GM19035 (cell line): ENCODE measurements at regions not wholly inside any gene's neighbourhood (a gene's known extent, or its start where the extent isn't known, plus 50 kb on each side); places are given as distances from the start of the nearest gene placed in this dataset.
"Not testable (repeated sequence)": the region's sequence is repeated elsewhere in the genome, so short reads cannot be mapped to it uniquely, and the experiment has no call there.

ENCODE experiments used
- ATAC-seq: cut with Tn5 transposase; IDR thresholded peaks from one replicate; pipeline ENCODE4 v1.9.1; 2021; ENCODE audit not compliant: unreplicated experiment

DNA sequence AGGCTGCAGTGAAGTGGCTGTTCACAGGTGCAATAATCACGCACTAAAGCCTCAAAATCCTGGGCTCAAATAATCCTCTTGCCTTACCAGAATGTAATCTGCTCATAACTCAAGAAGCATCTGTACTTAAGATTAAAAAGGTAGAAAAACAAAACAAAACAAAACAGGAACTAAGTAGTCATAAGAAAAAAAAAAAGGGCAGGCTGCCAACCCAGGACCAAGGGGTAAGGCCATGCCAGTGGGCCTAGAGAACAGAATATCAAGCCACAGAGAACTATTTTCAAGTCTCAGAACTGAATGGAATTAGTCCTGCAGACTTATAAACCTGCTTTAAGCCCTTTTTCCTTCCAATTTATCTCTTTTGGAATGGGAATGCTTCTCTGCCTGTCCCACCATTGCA, 64.8 kb upstream of the TBC1D3K start:
- ATAC-seq: no peak

GRCh38 chr17:37858391-37858790, 65.8 kb upstream of the TBC1D3K start:
- ATAC-seq: not testable (repeated sequence)

- no peak for ATAC-seq
Measured at GRCh38 chr17:37856245-37856644, 68.0 kb upstream of the TBC1D3K start.

- ATAC-seq: no peak
Measured at GRCh38 chr17:37849617-37849972, 74.6 kb upstream of the TBC1D3K start.

DNA sequence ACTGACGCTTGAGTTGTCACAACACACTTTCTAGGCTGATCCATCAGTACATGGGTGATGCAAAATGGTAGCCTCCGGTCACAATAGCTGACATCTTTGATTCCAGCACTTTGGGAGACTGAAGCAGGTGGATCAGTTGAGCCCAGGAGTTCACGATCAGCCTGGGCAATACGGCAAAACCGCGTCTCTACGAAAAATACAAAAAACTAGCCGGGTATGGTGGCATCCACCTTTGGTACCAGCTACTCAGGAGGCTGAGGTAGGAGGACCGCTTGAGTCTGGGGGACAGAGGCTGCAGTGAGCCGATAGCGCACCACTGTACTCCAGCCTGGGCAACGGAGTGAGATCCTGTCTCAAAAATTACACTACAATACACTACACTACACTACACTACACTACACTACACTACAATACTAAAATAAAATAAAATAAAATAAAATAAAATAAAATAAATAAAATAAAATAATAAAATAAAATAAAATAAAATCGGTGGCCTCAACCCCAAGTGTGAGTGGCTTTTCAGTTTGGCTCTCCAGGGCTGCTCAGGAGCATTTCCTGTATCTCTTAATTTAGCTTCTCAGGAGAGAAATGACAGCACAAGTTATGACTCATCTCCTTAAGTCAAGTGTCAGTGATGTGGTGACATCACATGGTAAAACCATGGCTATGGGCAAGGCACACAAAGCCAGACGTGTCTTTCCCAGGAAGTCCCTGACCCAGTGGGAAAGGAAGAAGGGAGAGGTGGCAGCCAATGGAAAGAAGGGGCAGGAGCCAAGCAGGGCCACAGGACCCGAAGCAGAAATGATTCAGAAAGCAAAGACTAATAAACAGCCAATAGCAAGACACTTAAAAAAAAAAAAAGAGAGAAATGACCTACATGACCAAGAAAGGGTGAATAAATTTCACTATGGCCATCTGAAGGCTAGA, 75.3 kb upstream of the TBC1D3K start:
- ATAC-seq: no peak

- ATAC-seq: no peak
Measured at GRCh38 chr17:37847811-37848331, 76.3 kb upstream of the TBC1D3K start.

DNA sequence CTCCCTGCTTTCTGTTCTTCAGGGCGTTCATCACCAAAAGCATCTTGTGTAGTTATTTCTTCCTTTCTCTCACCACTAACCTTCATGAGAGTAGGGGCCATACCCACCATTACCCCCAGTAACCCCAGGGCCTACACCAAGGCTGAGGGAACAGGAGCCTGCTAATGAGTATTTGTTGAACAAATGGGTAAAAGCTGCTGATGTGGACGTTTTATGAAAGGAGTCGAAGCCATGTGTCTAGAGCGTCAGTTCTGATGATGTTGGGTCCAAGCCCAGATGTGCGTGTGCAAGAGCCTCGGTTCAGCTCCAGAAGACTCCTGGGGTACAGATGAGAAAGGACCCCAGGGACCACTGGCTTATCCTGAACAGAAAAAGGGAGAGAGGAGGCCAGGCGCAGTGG, 77.1 kb upstream of the TBC1D3K start:
- ATAC-seq: no peak

DNA sequence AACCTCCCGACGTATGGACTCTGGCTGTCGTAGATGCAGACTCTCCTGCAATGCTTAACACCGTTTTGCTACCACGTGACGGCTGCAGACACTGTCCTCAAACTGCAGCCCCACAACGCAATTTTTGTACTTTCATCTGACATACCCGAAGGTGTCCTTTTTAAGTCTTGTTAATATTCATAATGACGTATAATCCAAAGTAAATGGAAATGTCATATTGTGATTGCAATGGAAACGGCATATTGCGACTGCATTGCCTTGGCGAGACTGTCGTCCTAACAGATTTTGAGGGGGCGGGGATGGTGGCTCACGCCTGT, 79.3 kb upstream of the TBC1D3K start:
- no peak for ATAC-seq

DNA sequence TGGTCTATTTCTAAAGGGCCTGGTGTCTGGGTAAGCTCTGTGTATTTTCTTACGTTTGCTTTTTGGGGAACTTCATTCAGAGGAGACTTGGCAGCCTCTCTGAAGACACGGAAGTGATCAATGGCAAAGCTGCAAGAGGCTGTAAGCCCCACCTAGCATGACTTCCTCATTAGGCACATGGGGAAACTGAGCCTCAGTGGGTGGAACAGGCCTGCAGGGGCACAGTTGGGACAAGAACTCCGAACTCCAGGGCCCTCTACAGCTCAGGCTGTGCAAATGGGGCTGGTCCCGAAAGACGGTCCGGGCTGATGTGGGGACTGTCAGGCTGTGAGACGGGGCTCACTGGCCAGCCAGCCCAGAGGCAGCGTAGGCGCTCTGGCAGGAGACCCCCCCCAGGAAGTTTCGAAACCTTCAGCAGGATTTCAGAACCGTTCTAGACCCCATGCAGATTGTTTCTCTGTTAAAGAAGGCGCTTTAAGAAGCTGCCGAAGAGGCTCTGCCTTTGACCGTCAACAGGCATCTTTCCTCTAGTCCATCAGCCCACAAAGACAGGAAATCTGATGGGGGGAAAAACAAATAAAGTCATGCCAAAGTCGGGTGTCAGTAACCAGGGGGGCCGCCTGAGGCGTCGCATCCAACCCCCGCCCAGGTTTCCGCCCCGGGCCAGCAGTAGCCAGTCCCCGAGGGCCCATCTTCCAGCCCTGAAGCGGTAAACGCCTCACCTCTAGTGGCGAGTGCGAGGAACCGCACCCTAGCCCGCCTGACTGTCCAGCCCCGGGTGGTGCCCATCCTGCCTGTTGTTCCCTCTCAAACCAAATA, 79.8 kb upstream of the TBC1D3K start:
- ATAC-seq: no peak

GRCh38 chr17:37842401-37842800, 81.8 kb upstream of the TBC1D3K start:
- no peak for ATAC-seq

GRCh38 chr17:37841232-37841631, 83.0 kb upstream of the TBC1D3K start:
- no peak for ATAC-seq

DNA sequence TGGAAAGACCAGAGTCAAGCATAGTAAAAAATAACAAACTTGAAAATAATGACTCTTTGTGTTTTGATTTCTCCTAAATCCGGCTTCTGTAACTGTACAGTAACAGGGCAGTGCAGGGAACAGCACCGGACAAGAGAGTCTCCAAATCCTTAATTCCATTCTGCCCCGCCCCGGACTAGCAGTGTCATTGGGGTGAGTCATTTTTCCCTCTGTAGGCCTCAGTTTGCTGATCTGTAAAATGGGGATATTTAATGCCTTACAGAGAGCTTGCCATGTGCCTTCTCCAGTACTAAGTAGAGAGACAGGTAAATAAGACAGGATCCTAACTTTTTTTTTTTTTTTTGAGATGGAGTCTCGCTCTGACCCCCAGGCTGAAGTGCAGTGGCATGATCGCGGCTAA, 83.6 kb upstream of the TBC1D3K start:
- no peak for ATAC-seq

DNA sequence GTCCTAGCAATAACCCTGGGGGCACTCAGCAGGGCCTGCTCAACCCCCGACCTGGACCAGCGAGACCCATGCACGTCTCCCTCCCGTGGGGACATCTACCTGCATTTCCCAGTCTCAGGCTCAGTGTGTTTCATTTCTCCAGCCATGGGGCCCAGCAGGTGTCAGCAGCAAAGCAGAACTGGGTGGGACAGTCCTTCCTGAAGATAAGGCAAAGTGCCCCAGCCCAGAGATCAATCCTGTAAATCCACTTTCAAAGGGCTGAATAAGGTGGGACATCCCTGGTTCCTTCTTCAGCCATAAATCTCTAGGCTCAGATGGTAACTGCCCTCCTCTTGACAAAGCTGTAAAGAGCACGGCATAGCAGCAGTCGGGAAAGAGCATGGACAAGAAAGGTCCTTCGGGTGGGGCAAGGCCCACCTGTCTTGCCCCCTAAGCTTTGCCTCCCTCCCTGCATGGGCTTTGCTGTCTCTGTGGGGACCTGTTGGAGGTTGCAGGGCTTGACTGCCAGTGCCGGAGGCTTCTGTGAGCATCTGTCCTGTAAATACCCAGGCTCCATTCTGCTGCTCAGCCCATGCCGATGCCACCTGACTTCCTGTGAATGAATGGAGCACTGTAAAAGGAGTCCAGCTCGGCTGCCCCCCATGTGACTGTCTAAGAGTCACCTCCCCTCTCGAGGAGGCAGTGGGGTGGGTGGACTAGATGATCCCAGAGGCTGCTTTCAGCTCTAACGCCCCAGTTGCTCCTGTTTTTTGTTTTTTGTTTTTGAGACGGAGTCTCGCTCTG, 84.8 kb upstream of the TBC1D3K start:
- ATAC-seq: no peak

- ATAC-seq: no peak
Measured at GRCh38 chr17:37838276-37838675, 85.9 kb upstream of the TBC1D3K start.

DNA sequence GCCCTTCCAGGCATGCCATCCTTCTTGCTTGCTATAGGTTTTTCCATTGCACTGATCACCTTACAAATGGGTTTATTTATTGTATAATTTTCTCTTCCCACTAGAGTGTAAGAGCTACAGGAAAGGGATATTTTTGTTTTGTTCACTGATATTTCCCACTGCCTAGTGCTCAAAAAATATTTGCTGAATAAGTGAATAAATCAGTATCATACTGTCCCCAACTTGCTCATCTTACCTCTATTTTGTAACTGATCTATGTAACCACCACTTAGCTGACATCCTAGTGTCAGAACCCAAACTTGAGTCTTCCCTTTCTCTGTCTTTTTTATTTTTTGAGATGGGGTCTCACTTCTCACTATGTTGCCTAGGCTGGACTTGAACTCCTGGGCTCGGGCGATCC, 87.6 kb upstream of the TBC1D3K start:
- no peak for ATAC-seq

- no peak for ATAC-seq
Measured at GRCh38 chr17:37834168-37834567, 89.3 kb upstream of the HNF1B start.

- ATAC-seq: peak; percentile 68
Measured at GRCh38 chr17:37833237-37833859, 88.5 kb upstream of the HNF1B start.

GRCh38 chr17:37831986-37832385, 87.1 kb upstream of the HNF1B start:
- ATAC-seq: no peak

DNA sequence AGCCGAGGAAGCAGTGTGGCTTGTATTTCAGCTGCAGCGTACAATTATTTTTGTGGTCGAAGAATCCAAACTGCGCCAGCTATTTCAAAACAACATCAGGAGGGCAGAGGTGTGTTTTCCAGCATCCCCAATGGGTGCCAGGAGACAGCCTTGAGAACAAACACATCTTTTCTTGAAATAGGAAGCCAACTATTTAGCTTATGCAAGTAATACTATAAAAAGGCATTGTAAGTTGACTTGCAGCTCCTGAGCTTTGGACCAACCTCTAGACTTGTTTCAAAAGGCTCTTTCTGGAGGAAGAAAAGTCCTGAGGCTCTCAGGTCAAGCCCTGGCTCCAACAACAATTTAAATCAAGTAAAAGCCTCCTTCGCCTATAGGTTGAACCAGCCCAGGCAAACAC, 86.6 kb upstream of the HNF1B start:
- no peak for ATAC-seq

DNA sequence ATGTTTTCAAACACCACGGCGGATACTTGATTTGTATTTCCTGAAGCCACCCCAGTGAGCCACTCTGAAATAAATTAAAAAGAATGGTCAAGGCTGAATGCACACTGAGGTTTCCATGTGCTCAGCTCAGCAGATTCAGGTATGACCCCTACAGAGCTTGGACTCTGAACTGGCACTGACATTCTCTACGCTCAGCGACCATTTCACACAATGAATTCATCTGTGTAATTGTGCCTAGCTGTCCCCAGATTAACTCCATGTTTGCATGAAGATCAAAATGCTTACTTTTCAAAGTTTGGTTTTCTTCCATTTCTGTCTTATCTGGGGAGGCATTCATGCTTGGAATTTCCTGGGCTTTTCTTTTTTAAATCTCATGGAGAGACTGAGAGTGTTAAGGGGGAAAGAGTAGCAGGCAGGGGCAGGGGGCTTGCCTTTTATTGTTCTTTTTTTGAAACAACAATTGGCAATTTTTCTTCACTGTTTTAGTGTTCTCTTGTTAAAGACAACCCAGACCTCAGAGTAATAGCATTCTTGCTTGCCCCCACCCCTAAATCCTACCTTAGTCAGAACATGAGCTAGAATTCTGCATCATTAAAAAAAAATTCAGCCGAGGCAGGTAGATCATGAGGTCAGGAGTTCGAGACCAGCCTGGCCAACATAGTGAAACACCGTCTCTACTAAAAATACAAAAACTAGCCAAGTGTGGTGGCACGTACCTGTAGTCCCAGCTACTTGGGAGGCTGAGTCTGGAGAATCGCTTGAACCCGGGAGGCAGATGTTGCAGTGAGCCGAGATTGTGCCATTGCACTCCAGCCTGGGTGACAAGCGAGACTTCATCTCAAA, 85.5 kb upstream of the HNF1B start:
- ATAC-seq: no peak
